Activated CD4-positive, alpha-beta memory T cell treated with anti-CD3 and anti-CD28 coated beads for 36 hours (primary cell): ENCODE measurements at regions not wholly inside any gene's neighbourhood (a gene's known extent, or its start where the extent isn't known, plus 50 kb on each side); places are given as distances from the start of the nearest gene placed in this dataset.

ENCODE experiments used
- CTCF ChIA-PET: fragments of 350-600 bp; sonication (Branson Sonifier 250); formaldehyde crosslinking; loops from one replicate; lab custom pipeline; 2021; ENCODE audit warnings: antibody characterized with exemption, inconsistent platforms; lab: Charles Lee
- POLR2A ChIA-PET: fragments of 350-600 bp; sonication (Branson Sonifier 250); formaldehyde crosslinking; loops from one replicate; lab custom pipeline; 2021; ENCODE audit warnings: antibody characterized with exemption; lab: Charles Lee
- DNase-seq: peaks from one replicate; pipeline ENCODE4 v3.0.0-alpha.2; 2020
- H3K27ac Mint-ChIP-seq: one replicate; pipeline ENCODE4 v1.8.0; 2021; ENCODE audit warnings: mixed read lengths
- H3K27me3 Mint-ChIP-seq: one replicate; pipeline ENCODE4 v1.8.0; 2021; ENCODE audit warnings: mixed read lengths
- H3K36me3 Mint-ChIP-seq: one replicate; pipeline ENCODE4 v1.8.0; 2021; ENCODE audit warnings: mixed read lengths
- H3K4me1 Mint-ChIP-seq: one replicate; pipeline ENCODE4 v1.8.0; 2021; ENCODE audit warnings: low read depth, mixed read lengths
- H3K4me3 Mint-ChIP-seq: one replicate; pipeline ENCODE4 v1.8.0; 2021; ENCODE audit warnings: mild to moderate bottlenecking, mixed read lengths
- H3K9me3 Mint-ChIP-seq: one replicate; pipeline ENCODE4 v1.8.0; 2021; ENCODE audit warnings: mixed read lengths
- intact Hi-C: fragments of 100-400 bp; cut with micrococcal nuclease; formaldehyde crosslinking; loops from one replicate; pipeline ENCODE4 v1.15.1; 2023

GRCh38 chr3:88960019-88960418 is 147.4 kb upstream of the EPHA3 start:
- no peaks in the 10 kb centered on the region for H3K4me1 Mint-ChIP-seq
- H3K4me3 Mint-ChIP-seq: no peak overlapping the region
- ChIA-PET CTCF (no interaction called here), POLR2A (no interaction called here)
- intact Hi-C loops: no loop called here
- no peak for DNase-seq
- no peaks in the 10 kb centered on the region for H3K27me3 Mint-ChIP-seq
- no peaks in the 10 kb centered on the region for H3K36me3 Mint-ChIP-seq
- no peak overlapping the region for H3K27ac Mint-ChIP-seq
- no peaks in the 10 kb centered on the region for H3K9me3 Mint-ChIP-seq

GRCh38 chr3:88963003-88963402 is 144.4 kb upstream of the EPHA3 start:
- CTCF ChIA-PET: no interaction called here
- intact Hi-C loops: no loop called here
- Mint-ChIP-seq H3K4me3 (no peak overlapping the region), H3K27ac (no peak overlapping the region), H3K9me3 (no peaks in the 10 kb centered on the region), H3K36me3 (no peaks in the 10 kb centered on the region), H3K27me3 (no peaks in the 10 kb centered on the region), H3K4me1 (no peaks in the 10 kb centered on the region)
- POLR2A ChIA-PET: no interaction called here
- no peak for DNase-seq

- CTCF ChIA-PET: no interaction called here
- POLR2A ChIA-PET: no interaction called here
- Mint-ChIP-seq H3K4me3 (no peak overlapping the region), H3K36me3 (no peaks in the 10 kb centered on the region), H3K27ac (no peak overlapping the region), H3K4me1 (no peaks in the 10 kb centered on the region), H3K9me3 (peaks cover 10% of the 10 kb centered on the region), H3K27me3 (no peaks in the 10 kb centered on the region)
- intact Hi-C loops: no loop called here
- no peak for DNase-seq
Observed at GRCh38 chr3:88979760-88980159, 127.7 kb upstream of the EPHA3 start.

GRCh38 chr3:88983458-88983857 is 124.0 kb upstream of the EPHA3 start:
- H3K27me3 Mint-ChIP-seq: no peaks in the 10 kb centered on the region
- no peaks in the 10 kb centered on the region for H3K4me1 Mint-ChIP-seq
- DNase-seq: no peak
- H3K27ac Mint-ChIP-seq: no peak overlapping the region
- no peak overlapping the region for H3K4me3 Mint-ChIP-seq
- CTCF ChIA-PET: no interaction called here
- H3K36me3 Mint-ChIP-seq: no peaks in the 10 kb centered on the region
- intact Hi-C loops: no loop called here
- POLR2A ChIA-PET: no interaction called here
- H3K9me3 Mint-ChIP-seq: peaks cover 5% of the 10 kb centered on the region

- ChIA-PET CTCF (no interaction called here), POLR2A (no interaction called here)
- no peaks in the 10 kb centered on the region for H3K36me3 Mint-ChIP-seq
- intact Hi-C loops: no loop called here
- DNase-seq: no peak
- H3K27me3 Mint-ChIP-seq: no peaks in the 10 kb centered on the region
- H3K27ac Mint-ChIP-seq: no peak overlapping the region
- no peak overlapping the region for H3K4me3 Mint-ChIP-seq
- H3K9me3 Mint-ChIP-seq: peaks cover 5% of the 10 kb centered on the region
- H3K4me1 Mint-ChIP-seq: no peaks in the 10 kb centered on the region
Observed at GRCh38 chr3:88984256-88984655, 123.2 kb upstream of the EPHA3 start.

GRCh38 chr3:88984832-88985231 is 122.6 kb upstream of the EPHA3 start:
- intact Hi-C loops: no loop called here
- CTCF ChIA-PET: no interaction called here
- H3K4me3 Mint-ChIP-seq: no peak overlapping the region
- no peaks in the 10 kb centered on the region for H3K36me3 Mint-ChIP-seq
- no peaks in the 10 kb centered on the region for H3K27me3 Mint-ChIP-seq
- peaks cover 4% of the 10 kb centered on the region for H3K9me3 Mint-ChIP-seq
- POLR2A ChIA-PET: no interaction called here
- no peak for DNase-seq
- H3K27ac Mint-ChIP-seq: no peak overlapping the region
- H3K4me1 Mint-ChIP-seq: no peaks in the 10 kb centered on the region

- no peaks in the 10 kb centered on the region for H3K4me1 Mint-ChIP-seq
- H3K36me3 Mint-ChIP-seq: no peaks in the 10 kb centered on the region
- no peaks in the 10 kb centered on the region for H3K27me3 Mint-ChIP-seq
- intact Hi-C loops: no loop called here
- no peak for DNase-seq
- H3K4me3 Mint-ChIP-seq: no peak overlapping the region
- no peaks in the 10 kb centered on the region for H3K9me3 Mint-ChIP-seq
- ChIA-PET POLR2A (no interaction called here), CTCF (no interaction called here)
- H3K27ac Mint-ChIP-seq: no peak overlapping the region
Observed at GRCh38 chr3:88985491-88985890, 121.9 kb upstream of the EPHA3 start.

GRCh38 chr3:88986834-88987233 is 120.6 kb upstream of the EPHA3 start:
- intact Hi-C loops: no loop called here
- Mint-ChIP-seq H3K4me3 (no peak overlapping the region), H3K27ac (no peak overlapping the region), H3K36me3 (no peaks in the 10 kb centered on the region), H3K27me3 (no peaks in the 10 kb centered on the region), H3K9me3 (no peaks in the 10 kb centered on the region), H3K4me1 (no peaks in the 10 kb centered on the region)
- DNase-seq: no peak
- POLR2A ChIA-PET: no interaction called here
- CTCF ChIA-PET: no interaction called here

GRCh38 chr3:88987776-88988175 is 119.6 kb upstream of the EPHA3 start:
- CTCF ChIA-PET: no interaction called here

GRCh38 chr3:88988906-88989305 is 118.5 kb upstream of the EPHA3 start:
- Mint-ChIP-seq H3K4me1 (no peaks in the 10 kb centered on the region), H3K27me3 (no peaks in the 10 kb centered on the region), H3K27ac (no peak overlapping the region), H3K4me3 (no peak overlapping the region), H3K36me3 (no peaks in the 10 kb centered on the region), H3K9me3 (no peaks in the 10 kb centered on the region)
- intact Hi-C loops: no loop called here
- DNase-seq: no peak
- CTCF ChIA-PET: no interaction called here
- POLR2A ChIA-PET: no interaction called here

More at GRCh38 chr3:88987776-88988175, 119.6 kb upstream of the EPHA3 start:
- Mint-ChIP-seq H3K27ac (no peak overlapping the region), H3K27me3 (no peaks in the 10 kb centered on the region), H3K4me3 (no peak overlapping the region), H3K4me1 (no peaks in the 10 kb centered on the region), H3K9me3 (no peaks in the 10 kb centered on the region), H3K36me3 (no peaks in the 10 kb centered on the region)
- intact Hi-C loops: no loop called here
- POLR2A ChIA-PET: no interaction called here
- no peak for DNase-seq

GRCh38 chr3:88991496-88991895 is 115.9 kb upstream of the EPHA3 start:
- no peak for DNase-seq
- no peaks in the 10 kb centered on the region for H3K4me1 Mint-ChIP-seq
- no peak overlapping the region for H3K4me3 Mint-ChIP-seq
- no peaks in the 10 kb centered on the region for H3K27me3 Mint-ChIP-seq
- POLR2A ChIA-PET: no interaction called here
- CTCF ChIA-PET: no interaction called here
- no peaks in the 10 kb centered on the region for H3K36me3 Mint-ChIP-seq
- no peaks in the 10 kb centered on the region for H3K9me3 Mint-ChIP-seq
- H3K27ac Mint-ChIP-seq: no peak overlapping the region
- intact Hi-C loops: no loop called here

- DNase-seq: no peak
- Mint-ChIP-seq H3K27ac (no peak overlapping the region), H3K4me1 (no peaks in the 10 kb centered on the region), H3K36me3 (no peaks in the 10 kb centered on the region), H3K4me3 (no peak overlapping the region), H3K9me3 (no peaks in the 10 kb centered on the region), H3K27me3 (no peaks in the 10 kb centered on the region)
- intact Hi-C loops: no loop called here
- POLR2A ChIA-PET: no interaction called here
- CTCF ChIA-PET: no interaction called here
Observed at GRCh38 chr3:88996691-88997090, 110.7 kb upstream of the EPHA3 start.

GRCh38 chr3:88997260-88997659 is 110.2 kb upstream of the EPHA3 start:
- H3K4me1 Mint-ChIP-seq: no peaks in the 10 kb centered on the region
- H3K4me3 Mint-ChIP-seq: no peak overlapping the region
- ChIA-PET POLR2A (no interaction called here), CTCF (no interaction called here)
- H3K36me3 Mint-ChIP-seq: no peaks in the 10 kb centered on the region
- H3K27me3 Mint-ChIP-seq: no peaks in the 10 kb centered on the region
- no peaks in the 10 kb centered on the region for H3K9me3 Mint-ChIP-seq
- DNase-seq: no peak
- intact Hi-C loops: no loop called here
- no peak overlapping the region for H3K27ac Mint-ChIP-seq

- intact Hi-C loops: no loop called here
- no peaks in the 10 kb centered on the region for H3K4me1 Mint-ChIP-seq
- H3K9me3 Mint-ChIP-seq: peaks cover 2% of the 10 kb centered on the region
- no peak overlapping the region for H3K27ac Mint-ChIP-seq
- H3K36me3 Mint-ChIP-seq: no peaks in the 10 kb centered on the region
- ChIA-PET CTCF (no interaction called here), POLR2A (no interaction called here)
- H3K4me3 Mint-ChIP-seq: no peak overlapping the region
- H3K27me3 Mint-ChIP-seq: no peaks in the 10 kb centered on the region
- no peak for DNase-seq
Observed at GRCh38 chr3:89000886-89001285, 106.5 kb upstream of the EPHA3 start.
